HUES48 (cell line): ENCODE measurements at regions not wholly inside any gene's neighbourhood (a gene's known extent, or its start where the extent isn't known, plus 50 kb on each side); places are given as distances from the start of the nearest gene placed in this dataset.
"Not testable (repeated sequence)": the region's sequence is repeated elsewhere in the genome, so short reads cannot be mapped to it uniquely, and the experiment has no call there.

Experiments used
- H3K27ac ChIP-seq: one replicate; pipeline ENCODE4 v1.7.0; 2013; ENCODE audit warnings: low read depth, low read length, inconsistent platforms
- H3K27me3 ChIP-seq: 2 replicates; pipeline ENCODE4 v1.6.1; 2013; ENCODE audit warnings: mild to moderate bottlenecking, low read length; ENCODE audit not compliant: control insufficient read depth, insufficient read depth
- H3K36me3 ChIP-seq: 2 replicates; pipeline ENCODE4 v1.6.1; 2013; ENCODE audit warnings: low read length; ENCODE audit not compliant: control insufficient read depth, insufficient read depth
- H3K4me1 ChIP-seq: 2 replicates; pipeline ENCODE4 v1.6.1; 2013; ENCODE audit warnings: mild to moderate bottlenecking, low read length; ENCODE audit not compliant: control insufficient read depth, insufficient read depth
- H3K4me3 ChIP-seq: 2 replicates; pipeline ENCODE4 v1.5.1; 2013; ENCODE audit warnings: mild to moderate bottlenecking, low read depth, low read length
- H3K9ac ChIP-seq: 2 replicates; pipeline ENCODE4 v1.6.1; 2013; ENCODE audit warnings: mild to moderate bottlenecking, low read depth, low read length, moderate library complexity
- H3K9me3 ChIP-seq: 2 replicates; pipeline ENCODE4 v1.6.1; 2013; ENCODE audit warnings: low read length; ENCODE audit not compliant: control insufficient read depth, insufficient read depth

DNA sequence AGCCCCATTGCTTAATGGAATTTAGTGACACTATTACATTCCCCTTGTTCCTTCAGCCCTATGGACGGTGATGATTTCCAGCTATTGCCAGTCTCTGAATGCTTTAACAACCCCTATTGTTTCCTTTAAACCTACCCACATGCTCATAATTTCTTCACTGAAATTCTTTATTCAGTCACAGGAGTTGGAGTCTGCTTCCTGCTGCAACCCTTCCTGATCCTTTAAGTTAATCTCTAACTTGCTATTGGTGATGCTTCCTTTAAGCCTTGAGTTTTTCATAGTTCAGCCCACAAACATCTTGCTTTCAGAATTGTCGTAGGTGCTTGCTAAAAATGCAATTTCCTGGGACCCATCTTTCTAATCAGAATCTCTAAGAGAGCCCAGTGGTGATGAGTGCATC is 66.3 kb upstream of the TNFAIP3 start:
- Histone ChIP-seq H3K9ac (no peak overlapping the region), H3K4me1 (no peaks in the 10 kb centered on the region), H3K9me3 (no peaks in the 10 kb centered on the region)

GRCh38 chr6:137801352-137802114 is 65.5 kb upstream of the TNFAIP3 start:
- no peaks in the 10 kb centered on the region for H3K27me3 ChIP-seq
- H3K9me3 ChIP-seq: no peaks in the 10 kb centered on the region
- H3K4me3 ChIP-seq: no peak overlapping the region
- no peaks in the 10 kb centered on the region for H3K36me3 ChIP-seq
- no peak overlapping the region for H3K27ac ChIP-seq
- H3K9ac ChIP-seq: no peak overlapping the region
- H3K4me1 ChIP-seq: no peaks in the 10 kb centered on the region

More for the DNA sequence above, 66.3 kb upstream of the TNFAIP3 start:
- no peak overlapping the region for H3K27ac ChIP-seq
- no peak overlapping the region for H3K4me3 ChIP-seq
- H3K27me3 ChIP-seq: no peaks in the 10 kb centered on the region
- H3K36me3 ChIP-seq: no peaks in the 10 kb centered on the region

GRCh38 chr6:137802408-137803182 is 64.5 kb upstream of the TNFAIP3 start:
- H3K4me1 ChIP-seq: no peaks in the 10 kb centered on the region
- no peak overlapping the region for H3K9ac ChIP-seq
- H3K27ac ChIP-seq: no peak overlapping the region
- H3K4me3 ChIP-seq: no peak overlapping the region
- H3K9me3 ChIP-seq: no peaks in the 10 kb centered on the region
- no peaks in the 10 kb centered on the region for H3K36me3 ChIP-seq
- no peaks in the 10 kb centered on the region for H3K27me3 ChIP-seq

DNA sequence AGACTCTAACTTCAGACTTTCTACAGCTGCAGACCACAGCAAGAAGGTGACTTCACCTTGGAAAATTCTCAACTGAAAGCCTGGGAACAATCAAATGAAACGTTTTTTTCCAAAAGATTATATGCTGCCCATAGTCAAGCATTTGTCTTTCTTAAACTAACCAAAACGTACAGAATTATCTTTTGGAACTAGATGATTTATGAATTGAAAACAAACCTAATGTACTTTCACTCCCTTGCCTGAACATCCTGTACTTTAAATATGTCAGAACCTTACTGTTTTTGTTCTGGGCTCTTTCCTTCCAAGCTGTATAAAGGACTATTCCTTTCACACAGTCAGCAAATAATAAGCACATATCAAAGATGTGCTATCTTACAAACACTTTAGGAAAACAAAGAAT is 62.4 kb upstream of the TNFAIP3 start:
- H3K9ac ChIP-seq: no peak overlapping the region
- no peaks in the 10 kb centered on the region for H3K9me3 ChIP-seq
- H3K27ac ChIP-seq: no peak overlapping the region
- H3K4me3 ChIP-seq: no peak overlapping the region
- no peaks in the 10 kb centered on the region for H3K36me3 ChIP-seq
- no peaks in the 10 kb centered on the region for H3K4me1 ChIP-seq
- H3K27me3 ChIP-seq: no peaks in the 10 kb centered on the region

- Histone ChIP-seq H3K4me1 (no peaks in the 10 kb centered on the region), H3K4me3 (no peak overlapping the region), H3K27me3 (no peaks in the 10 kb centered on the region), H3K9ac (no peak overlapping the region), H3K27ac (no peak overlapping the region), H3K36me3 (no peaks in the 10 kb centered on the region), H3K9me3 (no peaks in the 10 kb centered on the region)
Observed at GRCh38 chr6:137805622-137806021, 61.4 kb upstream of the TNFAIP3 start.

DNA sequence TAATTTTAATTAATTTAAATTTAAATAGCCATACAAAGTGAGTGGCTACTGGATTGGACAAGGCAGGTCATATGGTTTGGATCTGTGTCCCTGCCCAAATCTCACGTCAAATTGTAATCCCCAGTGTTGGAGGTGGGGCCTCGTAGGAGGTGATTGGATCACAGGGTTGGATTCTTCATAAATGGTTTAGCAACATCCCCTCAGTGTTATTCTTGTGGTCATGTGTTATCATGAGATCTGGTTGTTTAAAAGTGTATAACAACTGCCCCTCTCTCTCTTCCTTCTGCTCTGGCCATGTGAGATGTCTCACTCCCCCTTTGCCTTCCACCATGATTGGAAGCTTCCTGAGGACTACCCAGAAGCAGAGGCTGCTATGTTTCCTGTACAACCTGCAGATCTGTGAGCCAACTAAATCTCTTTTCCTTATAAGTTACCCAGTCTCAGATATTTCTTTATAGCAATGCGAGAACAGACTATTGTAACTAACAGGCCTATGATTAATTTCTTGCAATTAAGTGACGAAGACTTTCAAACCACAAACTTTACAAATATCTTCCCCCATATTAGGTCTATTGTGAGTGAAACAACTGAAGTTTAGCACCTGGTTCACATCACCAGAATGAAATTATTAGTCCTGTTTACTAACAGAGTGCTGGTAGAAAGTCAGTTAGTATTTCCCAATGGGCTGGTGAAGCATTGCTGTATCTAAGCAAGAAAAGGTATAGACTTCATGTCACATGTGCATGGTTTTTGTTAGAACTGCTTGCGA is 60.0 kb upstream of the TNFAIP3 start:
- Histone ChIP-seq H3K27me3 (no peaks in the 10 kb centered on the region), H3K4me1 (no peaks in the 10 kb centered on the region), H3K27ac (no peak overlapping the region), H3K36me3 (no peaks in the 10 kb centered on the region), H3K9me3 (no peaks in the 10 kb centered on the region), H3K9ac (no peak overlapping the region), H3K4me3 (no peak overlapping the region)

DNA sequence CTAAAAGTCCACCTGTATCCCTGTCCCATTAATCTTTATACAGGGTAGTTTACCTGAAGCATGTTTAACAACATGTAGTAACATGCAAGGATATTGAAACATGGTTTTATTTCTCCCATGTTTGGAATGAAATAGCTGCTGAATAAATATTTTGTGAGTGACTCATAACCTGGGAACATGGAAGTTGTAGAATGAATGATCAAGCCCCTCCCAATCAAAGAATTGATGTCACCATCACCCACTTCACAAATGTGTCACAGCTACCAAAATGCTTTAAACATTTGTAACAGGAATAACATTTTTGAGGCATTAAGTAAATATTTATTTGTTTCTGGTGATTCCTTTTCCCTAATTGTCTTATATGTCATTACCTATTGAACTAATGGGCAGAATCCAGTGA is 58.9 kb upstream of the TNFAIP3 start:
- no peaks in the 10 kb centered on the region for H3K9me3 ChIP-seq
- H3K27ac ChIP-seq: no peak overlapping the region
- no peaks in the 10 kb centered on the region for H3K36me3 ChIP-seq
- H3K4me1 ChIP-seq: no peaks in the 10 kb centered on the region
- H3K9ac ChIP-seq: no peak overlapping the region
- no peak overlapping the region for H3K4me3 ChIP-seq
- no peaks in the 10 kb centered on the region for H3K27me3 ChIP-seq

DNA sequence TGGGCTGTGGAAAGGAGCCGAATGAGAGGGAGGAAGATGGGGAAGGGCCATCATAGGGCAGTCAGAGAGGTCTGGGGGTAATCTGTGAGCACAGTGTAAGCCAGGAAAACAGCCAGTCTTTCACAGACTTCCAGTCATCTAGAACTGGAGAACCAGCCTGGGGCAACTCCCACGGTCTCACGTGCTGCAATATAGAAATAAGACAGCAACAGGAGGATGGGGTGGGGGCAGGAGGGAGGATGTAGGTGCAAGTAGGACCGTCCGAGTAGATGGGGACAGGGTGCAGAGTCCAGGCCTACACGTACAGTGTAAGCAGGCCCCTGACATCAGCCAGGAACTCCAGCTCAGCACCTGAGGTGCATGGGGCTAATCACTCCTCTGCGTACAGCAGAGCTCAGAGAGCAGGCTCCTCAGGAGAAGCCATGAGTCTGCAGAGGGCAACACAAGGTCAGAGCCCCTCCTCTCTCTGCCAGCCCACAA is 58.2 kb upstream of the TNFAIP3 start:
- Histone ChIP-seq H3K27ac (no peak overlapping the region), H3K9me3 (no peaks in the 10 kb centered on the region), H3K36me3 (no peaks in the 10 kb centered on the region), H3K27me3 (no peaks in the 10 kb centered on the region), H3K9ac (no peak overlapping the region), H3K4me1 (no peaks in the 10 kb centered on the region), H3K4me3 (no peak overlapping the region)

DNA sequence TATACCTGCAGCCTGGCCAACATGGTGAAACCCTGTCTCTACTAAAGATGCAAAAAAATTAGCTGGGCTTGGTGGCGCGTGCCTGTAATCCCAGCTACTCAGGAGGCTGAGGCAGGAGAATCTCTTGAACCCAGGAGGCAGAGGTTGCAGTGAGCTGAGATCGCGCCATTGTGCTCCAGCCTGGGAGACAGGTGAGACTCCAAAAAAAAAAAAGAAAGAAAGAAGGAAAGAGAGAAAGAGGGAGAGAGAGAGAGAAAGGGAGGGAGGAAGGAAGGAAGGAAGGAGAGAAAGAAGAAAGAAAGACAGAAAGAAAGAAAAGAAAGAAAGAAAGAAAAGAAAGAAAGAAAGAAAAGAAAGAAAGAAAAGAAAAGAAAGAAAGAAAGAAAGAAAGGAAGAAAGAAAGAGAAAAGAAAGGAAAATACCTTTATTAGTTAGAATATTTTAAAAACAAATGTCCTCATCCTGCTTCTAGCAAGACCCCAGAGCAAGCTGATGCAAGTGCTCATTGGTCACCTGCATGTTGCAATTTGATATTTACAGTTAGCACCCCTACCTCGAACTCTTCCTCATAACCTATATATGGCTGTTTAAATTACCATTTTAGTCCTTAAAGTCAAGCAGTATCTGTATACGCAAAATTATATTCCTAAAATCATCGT is 57.0 kb upstream of the TNFAIP3 start:
- H3K4me3 ChIP-seq, H3K27ac ChIP-seq: not testable (repeated sequence)

DNA sequence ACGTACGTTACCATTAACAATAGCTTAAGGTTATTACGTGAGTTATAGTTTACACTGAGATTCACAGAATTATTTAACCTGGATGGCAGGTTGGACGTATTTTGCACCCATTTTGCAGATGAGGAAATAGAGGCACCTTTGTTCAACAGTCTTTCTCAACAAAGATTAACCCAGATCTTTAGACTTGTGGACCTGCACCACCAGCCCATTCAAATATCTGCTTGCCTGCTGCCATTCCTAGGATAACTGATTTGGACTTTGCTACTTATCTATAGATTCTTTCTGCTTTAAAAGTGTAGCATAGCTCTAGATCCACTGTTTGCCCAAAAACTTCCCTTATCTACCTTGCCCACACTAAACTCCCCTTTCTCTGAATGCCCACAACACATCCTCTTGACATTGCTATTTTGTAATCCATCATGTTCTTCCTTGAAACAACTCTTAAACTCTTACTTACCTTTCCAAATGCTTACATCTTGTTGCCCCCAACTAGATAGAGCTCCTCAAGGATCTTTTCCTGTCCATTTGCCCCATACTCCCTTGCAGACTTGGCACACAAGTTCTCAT is 56.4 kb upstream of the TNFAIP3 start:
- Histone ChIP-seq H3K27me3 (no peaks in the 10 kb centered on the region), H3K9ac (no peak overlapping the region), H3K4me1 (no peaks in the 10 kb centered on the region), H3K27ac (no peak overlapping the region), H3K4me3 (no peak overlapping the region), H3K36me3 (no peaks in the 10 kb centered on the region), H3K9me3 (no peaks in the 10 kb centered on the region)

More for the DNA sequence above, 57.0 kb upstream of the TNFAIP3 start:
- not testable (repeated sequence) for H3K9me3 ChIP-seq, H3K4me1 ChIP-seq, H3K36me3 ChIP-seq, H3K27me3 ChIP-seq, H3K9ac ChIP-seq
